GM19351 (cell line): ENCODE measurements at regions not wholly inside any gene's neighbourhood (a gene's known extent, or its start where the extent isn't known, plus 50 kb on each side); places are given as distances from the start of the nearest gene placed in this dataset.
A peak's percentile ranks its signal among the peaks of the same experiment; 100 is the strongest.

Source experiments
- ATAC-seq: cut with Tn5 transposase; IDR thresholded peaks from one replicate; pipeline ENCODE4 v1.9.1; 2021; ENCODE audit warnings: mild to moderate bottlenecking, moderate library complexity; ENCODE audit not compliant: unreplicated experiment

DNA sequence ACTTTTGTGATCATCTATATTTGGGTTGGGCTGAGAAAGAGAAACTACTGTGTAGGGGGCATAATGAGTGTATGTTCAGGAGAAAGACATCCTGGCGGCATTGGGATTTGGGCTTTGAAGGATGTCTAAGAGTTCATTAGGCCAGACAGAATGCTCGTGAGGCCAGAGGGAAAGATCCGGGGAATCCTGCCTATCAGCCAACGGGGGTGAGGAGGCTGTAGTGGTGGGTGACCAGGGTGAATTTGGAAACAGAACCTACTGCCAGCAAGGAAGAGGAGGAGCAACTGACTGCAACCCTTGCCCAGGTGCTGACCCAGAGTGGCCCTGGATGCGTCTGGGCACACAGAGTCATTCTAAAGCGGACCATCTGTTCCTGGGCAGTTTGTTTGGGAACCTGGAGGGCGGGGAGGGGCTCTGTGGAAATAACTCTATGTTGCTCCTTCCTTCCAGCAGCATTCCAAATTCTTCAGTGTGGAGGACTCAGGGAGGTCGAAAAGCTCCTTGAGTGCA is 56.9 kb upstream of the ECE1 start:
- no peak for ATAC-seq

DNA sequence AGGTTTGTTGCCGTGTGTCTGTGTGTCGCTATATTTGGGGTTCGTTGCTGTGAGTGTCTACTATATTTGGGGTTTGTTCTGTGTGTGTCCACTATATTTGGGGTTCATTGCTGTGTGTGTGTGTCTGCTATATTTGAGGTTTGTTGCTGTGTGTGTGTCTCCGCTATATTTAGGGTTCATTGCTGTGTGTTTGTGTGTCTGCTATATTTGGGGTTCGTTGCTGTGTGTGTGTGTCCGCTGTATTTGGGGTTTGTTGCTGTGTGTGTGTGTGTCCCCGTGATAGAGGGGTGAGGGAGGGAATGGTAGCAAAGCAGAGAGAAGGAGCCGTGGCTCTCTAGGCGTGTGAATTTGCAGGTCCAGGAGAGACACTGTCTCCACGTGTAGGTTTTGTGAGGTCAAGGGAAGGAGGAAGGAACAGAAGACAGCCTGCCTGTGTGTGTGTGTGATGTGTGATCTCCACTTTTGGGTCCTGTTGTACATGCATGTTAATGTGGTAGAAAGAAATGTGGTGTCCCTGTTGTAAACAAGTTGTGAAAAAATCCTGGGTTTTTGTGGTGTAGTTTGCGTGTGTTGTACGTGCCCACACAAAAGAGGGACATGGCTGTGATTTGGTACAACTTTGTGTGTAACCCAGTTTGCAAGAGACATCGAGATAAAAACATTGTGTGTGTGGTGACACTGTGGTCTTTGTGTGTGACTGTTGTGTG is 56.3 kb upstream of the ECE1 start:
- ATAC-seq: no peak

DNA sequence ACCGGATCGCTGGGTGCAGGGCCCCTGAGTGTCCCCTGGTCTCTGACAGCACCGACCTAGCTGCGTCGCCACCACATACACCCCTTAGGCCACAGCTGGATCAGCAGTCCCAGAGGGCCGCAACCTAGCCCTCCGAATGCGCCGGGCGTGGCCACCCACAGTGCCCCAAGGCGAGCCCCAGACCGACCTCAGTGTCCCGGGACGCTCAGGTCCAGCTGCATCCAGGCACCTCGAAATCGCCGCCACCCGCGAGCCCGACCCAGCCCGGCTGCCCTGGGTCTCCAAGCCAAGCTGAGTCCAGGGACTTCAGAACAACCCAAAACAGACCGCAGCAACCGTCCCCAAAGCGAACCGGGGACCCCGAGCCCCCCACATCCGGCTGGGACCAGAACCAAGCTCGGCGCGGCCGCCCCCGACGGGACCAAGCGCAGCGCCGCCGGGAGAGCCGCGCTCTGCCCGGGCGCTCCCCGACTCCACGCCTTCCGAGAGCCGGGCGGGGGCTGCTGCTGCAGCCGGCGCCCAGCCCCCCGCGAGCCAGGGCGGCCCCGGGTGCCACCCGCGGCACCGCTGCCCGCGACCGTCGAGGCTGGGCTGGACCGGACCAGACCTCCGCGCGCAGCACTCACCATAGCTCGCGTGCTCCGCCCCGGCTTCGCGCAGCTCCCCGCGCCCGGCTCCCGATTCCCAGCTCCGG is 54.6 kb upstream of the ECE1 start:
- peak; percentile 17 for ATAC-seq

DNA sequence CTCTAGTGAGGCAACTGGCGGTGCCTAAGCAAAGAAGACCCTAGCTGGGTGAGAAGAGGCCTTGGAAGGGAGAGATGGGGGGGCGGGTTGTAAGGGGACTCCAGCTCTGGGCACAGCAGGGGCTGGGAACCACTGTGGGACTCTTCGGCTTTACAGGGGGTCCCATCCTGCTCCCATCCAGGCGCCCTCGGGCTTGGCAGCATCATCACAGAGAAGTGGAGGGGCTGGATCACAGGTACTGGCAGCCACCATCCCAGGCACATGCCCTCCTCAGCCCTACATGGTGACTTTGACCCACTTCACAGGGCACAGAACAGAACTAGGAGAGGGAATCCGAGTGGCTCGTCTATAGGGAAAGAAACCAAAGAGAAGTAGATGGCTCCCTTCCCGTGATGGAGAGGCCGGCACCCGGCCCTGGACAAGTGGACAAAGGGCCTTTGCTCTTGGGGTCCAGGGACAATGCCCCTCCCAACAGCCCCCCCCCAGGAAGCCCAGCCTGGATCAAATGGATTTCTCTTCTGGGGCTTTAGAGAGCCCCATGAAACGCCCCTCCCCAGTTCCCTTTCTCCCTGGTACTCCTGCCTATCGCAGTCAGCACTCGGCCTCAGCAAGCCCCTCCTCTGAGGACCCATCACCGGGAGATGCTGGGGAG is 54.0 kb upstream of the ECE1 start:
- no peak for ATAC-seq

DNA sequence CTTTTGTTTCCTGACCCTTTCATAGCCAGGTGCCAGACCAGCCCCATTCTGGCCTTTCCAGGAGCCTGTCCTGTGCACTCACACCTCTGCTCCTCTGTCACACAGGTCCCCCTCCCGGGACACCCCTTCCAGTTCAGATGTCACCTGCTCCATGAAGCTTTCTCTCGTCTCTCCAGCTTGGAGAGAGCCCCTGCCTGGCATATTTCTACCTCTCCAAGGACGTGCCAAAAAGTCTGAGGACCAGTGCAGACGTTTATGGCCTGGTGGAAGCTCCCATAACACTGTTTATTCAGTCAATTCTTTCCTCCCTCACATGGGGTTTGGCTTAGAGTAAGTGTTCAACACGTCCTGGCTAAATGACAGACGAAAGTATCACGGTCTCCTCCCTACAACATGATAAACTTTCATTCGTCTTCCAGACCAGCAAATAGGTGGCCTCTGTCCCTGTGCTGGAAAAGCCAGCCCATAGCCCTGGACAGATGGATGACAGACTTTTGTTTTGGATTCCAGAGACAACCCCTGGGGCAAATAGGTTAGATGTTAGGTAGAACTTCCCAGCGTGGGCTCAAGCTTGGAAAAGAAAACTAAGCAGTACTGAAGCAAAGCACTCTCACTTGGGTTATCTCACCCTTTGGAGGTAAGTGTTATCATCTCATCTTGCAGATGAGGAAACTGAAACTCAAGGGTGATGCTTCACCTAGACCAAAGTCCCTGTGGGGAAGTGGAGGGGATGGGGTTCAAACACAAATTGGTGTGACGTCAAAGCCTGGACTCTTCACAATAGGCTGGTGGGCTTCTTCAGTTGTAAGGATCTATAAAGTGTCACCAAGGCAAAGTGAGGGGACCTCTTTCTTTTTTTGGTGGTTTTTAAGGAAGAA is 52.9 kb upstream of the ECE1 start:
- ATAC-seq: no peak

DNA sequence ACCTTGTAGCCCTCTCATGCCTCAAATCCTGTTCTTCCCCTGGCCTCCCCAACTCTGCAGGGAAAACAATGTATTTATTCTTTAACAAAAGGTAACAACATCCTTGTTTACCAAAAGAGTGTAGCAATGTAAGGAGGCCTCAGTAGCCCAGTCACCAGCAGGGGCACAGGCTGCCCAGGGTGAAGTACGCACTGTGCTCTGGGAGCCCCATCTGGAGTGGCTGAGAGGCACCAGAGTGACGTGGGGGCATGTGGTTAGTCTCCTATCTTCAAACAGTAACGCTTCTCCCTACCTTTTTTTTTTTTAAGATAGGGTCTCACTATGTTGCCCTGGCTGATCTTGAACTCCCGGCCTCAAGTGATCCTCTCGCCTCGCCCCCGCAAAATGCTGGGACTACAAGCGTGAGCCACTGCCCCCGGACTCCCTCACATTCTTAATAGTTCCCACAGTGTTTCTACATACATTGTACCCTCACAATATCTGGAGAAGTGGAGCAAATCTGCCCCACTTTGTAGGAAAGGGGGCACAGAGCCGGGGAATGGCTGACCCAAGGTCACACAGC is 51.3 kb upstream of the ECE1 start:
- ATAC-seq: no peak

DNA sequence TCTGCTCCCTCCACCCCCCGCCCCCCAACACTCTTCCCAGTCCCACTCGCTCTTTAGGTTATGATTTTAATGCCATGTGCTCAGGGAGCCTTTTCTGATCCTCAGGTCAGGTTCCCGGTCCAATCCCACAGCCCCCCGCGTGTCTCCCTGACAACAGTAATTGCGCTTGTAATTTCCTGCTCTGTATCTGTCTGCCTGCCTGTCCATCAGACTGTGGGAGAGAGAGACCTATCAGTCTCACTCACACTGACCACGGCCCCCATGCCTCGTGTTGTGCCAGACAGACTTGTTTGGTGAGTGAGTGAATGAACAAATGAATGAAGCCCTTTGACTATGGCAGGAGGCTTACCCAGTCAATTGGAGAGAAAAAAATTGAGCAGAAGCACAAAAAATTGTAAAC is 50.8 kb upstream of the ECE1 start:
- no peak for ATAC-seq

DNA sequence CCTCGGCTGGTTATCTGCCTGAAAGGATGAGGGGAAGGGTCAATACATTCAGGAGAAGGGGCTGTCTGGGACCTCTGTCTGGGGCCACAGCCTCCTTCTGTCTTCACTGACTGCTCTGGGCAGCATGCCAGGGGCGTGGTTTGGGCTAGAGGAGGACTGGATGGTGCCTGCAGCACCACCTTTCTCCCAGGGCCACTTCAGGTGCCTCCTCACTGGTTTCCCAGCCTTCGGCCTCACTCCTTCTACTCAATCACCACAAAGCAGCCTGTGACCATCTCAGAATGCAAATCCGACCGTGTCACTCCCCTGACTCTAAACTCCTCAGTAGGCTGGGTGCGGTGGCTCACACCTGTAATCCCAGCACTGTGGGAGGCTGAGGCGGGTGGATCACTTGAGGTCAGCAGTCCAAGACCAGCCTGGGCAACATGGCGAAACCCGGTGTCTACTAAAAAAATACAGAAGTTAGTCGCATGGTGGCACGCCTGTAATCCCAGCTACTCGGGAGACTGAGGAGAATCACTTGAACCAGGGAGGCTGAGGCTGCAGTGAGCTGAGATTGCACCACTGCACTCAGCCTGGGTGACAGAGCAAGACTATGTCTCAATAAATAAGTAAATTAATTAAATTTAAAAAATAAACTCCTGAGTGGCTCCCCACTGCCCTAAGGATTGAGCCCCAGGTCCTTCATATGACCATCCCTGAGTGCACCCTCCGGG is 50.1 kb upstream of the ECE1 start:
- no peak for ATAC-seq
